ENCODE measurements at regions not wholly inside any gene's neighbourhood (a gene's known extent, or its start where the extent isn't known, plus 50 kb on each side); places are given as distances from the start of the nearest gene placed in this dataset.

DNA sequence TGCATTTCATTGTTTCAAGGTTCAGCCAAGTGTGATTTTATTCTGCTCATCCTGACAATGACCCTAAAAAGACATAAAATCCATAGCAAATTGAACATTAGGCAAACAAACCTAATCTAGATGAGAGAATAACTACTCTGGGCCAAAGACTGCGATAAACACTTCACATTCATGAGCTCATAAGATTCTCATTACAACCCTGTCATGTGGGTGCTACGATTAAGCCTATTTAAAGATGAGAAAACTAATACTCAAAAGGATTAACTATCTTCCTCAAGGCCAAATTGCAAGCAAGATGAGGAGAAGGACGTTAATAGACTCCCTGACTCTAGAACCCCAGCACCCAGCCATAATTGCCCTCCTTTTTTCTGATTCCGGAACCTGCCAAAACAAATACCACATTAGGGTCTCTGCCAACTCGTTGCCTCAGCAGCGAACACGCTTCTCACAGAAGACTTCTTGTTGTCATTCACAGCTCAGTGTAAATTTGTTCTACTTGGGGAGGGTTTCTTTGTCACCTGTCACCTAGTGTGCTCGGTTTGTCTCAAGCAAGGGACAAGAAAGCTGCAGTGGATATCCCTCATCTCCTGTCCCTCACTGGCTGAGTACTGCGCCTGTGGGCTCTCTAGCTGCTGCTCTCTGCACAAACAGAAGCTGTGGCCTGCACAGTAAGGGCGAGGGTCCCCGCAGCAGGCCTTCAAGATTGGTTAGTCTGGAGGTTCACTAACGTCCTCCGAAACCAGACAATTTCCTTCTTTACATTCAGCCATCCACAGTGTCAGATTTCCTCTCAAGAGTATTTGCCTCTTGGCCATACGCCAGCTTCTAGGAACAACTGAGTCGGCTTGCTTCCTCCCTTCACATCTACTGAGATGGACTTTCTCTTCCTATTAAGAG is 200.0 kb upstream of the UBE2E2 start:
- Mint-ChIP-seq H3K27me3 (ENCODE audit: insufficient read depth, unreplicated experiment) (no peaks in the 10 kb centered on the region), H3K9me3 (ENCODE audit: unreplicated experiment) (no peaks in the 10 kb centered on the region), H3K4me3 (ENCODE audit: unreplicated experiment) (no peak overlapping the region), H3K36me3 (ENCODE audit: insufficient read depth, unreplicated experiment) (no peaks in the 10 kb centered on the region), H3K27ac (ENCODE audit: unreplicated experiment) (no peak overlapping the region), H3K4me1 (ENCODE audit: low read depth, unreplicated experiment) (no peaks in the 10 kb centered on the region)
- no peak for DNase-seq
- intact Hi-C loops (cut with micrococcal nuclease; ENCODE audit: unreplicated experiment), result no loop called here
- CTCF ChIA-PET, result no interaction called here
- peaks cover 11% of the 10 kb centered on the region; the same call in 1 of the 2 replicates for H3K4me1 ChIP-seq
- BruUV-seq (replicated peaks), result no TSS peak
- H3K27me3 ChIP-seq (replicated peaks; ENCODE audit: control insufficient read depth, insufficient read depth, low read length), result no peaks in the 10 kb centered on the region
- H3K36me3 ChIP-seq (ENCODE audit: control insufficient read depth, insufficient read depth, low read length), result no peaks in the 10 kb centered on the region
- H3K4me3 ChIP-seq (ENCODE audit: low read depth, low read length), result no peak overlapping the region
- POLR2A ChIA-PET, result no interaction called here
- no peaks in the 10 kb centered on the region for H3K9me3 ChIP-seq
- TF ChIP-seq CTCF (IDR thresholded peaks at IDR 0.05; ENCODE audit: insufficient read depth in 1 of 2, low read depth in 1 of 2, low read length in 1 of 2, severe bottlenecking in 1 of 2, unreplicated experiment in 1 of 2), result no peak

- H3K27ac Mint-ChIP-seq (ENCODE audit: unreplicated experiment), result no peak overlapping the region
- no peak overlapping the region for H3K4me3 Mint-ChIP-seq (ENCODE audit: unreplicated experiment)
- Histone ChIP-seq H3K36me3 (ENCODE audit: control insufficient read depth, insufficient read depth, low read length) (no peaks in the 10 kb centered on the region), H3K9me3 (no peaks in the 10 kb centered on the region), H3K4me1 (peaks cover 11% of the 10 kb centered on the region; the same call in 1 of the 2 replicates), H3K4me3 (ENCODE audit: low read depth, low read length) (no peak overlapping the region), H3K27me3 (replicated peaks; ENCODE audit: control insufficient read depth, insufficient read depth, low read length) (no peaks in the 10 kb centered on the region)
- CTCF ChIA-PET, result no interaction called here
- no peaks in the 10 kb centered on the region for H3K36me3 Mint-ChIP-seq (ENCODE audit: insufficient read depth, unreplicated experiment)
- no peaks in the 10 kb centered on the region for H3K27me3 Mint-ChIP-seq (ENCODE audit: insufficient read depth, unreplicated experiment)
- no peak for DNase-seq
- no TSS peak for BruUV-seq (replicated peaks)
- POLR2A ChIA-PET, result no interaction called here
- no peaks in the 10 kb centered on the region for H3K4me1 Mint-ChIP-seq (ENCODE audit: low read depth, unreplicated experiment)
- intact Hi-C loops (cut with micrococcal nuclease; ENCODE audit: unreplicated experiment), result no loop called here
- no peak for TF ChIP-seq CTCF (IDR thresholded peaks at IDR 0.05; ENCODE audit: insufficient read depth in 1 of 2, low read depth in 1 of 2, low read length in 1 of 2, severe bottlenecking in 1 of 2, unreplicated experiment in 1 of 2)
- H3K9me3 Mint-ChIP-seq (ENCODE audit: unreplicated experiment), result no peaks in the 10 kb centered on the region
These were observed 199.4 kb upstream of the UBE2E2 start for GRCh38 chr3:23003733-23004046.

- H3K4me1 ChIP-seq, result peaks cover 11% of the 10 kb centered on the region; the same call in 1 of the 2 replicates
- no peaks in the 10 kb centered on the region for H3K9me3 ChIP-seq
- H3K36me3 ChIP-seq (ENCODE audit: control insufficient read depth, insufficient read depth, low read length), result no peaks in the 10 kb centered on the region
- no TSS peak for BruUV-seq (replicated peaks)
- no peak for DNase-seq
- Mint-ChIP-seq H3K27ac (ENCODE audit: unreplicated experiment) (no peak overlapping the region), H3K4me1 (ENCODE audit: low read depth, unreplicated experiment) (no peaks in the 10 kb centered on the region), H3K4me3 (ENCODE audit: unreplicated experiment) (no peak overlapping the region), H3K27me3 (ENCODE audit: insufficient read depth, unreplicated experiment) (no peaks in the 10 kb centered on the region), H3K9me3 (ENCODE audit: unreplicated experiment) (no peaks in the 10 kb centered on the region), H3K36me3 (ENCODE audit: insufficient read depth, unreplicated experiment) (no peaks in the 10 kb centered on the region)
- intact Hi-C loops (cut with micrococcal nuclease; ENCODE audit: unreplicated experiment), result no loop called here
- no peaks in the 10 kb centered on the region for H3K27me3 ChIP-seq (replicated peaks; ENCODE audit: control insufficient read depth, insufficient read depth, low read length)
- H3K4me3 ChIP-seq (ENCODE audit: low read depth, low read length), result no peak overlapping the region
- CTCF ChIA-PET, result no interaction called here
- no peak for TF ChIP-seq CTCF (IDR thresholded peaks at IDR 0.05; ENCODE audit: insufficient read depth in 1 of 2, low read depth in 1 of 2, low read length in 1 of 2, severe bottlenecking in 1 of 2, unreplicated experiment in 1 of 2)
- POLR2A ChIA-PET, result no interaction called here
These were observed 198.2 kb upstream of the UBE2E2 start for GRCh38 chr3:23004971-23005370.

All from Caco-2 (cell line).